HG02943 (cell line): ENCODE measurements at regions not wholly inside any gene's neighbourhood (a gene's known extent, or its start where the extent isn't known, plus 50 kb on each side); places are given as distances from the start of the nearest gene placed in this dataset.
"Not testable (repeated sequence)": the region's sequence is repeated elsewhere in the genome, so short reads cannot be mapped to it uniquely, and the experiment has no call there.

ENCODE experiments used
- ATAC-seq: cut with Tn5 transposase; IDR thresholded peaks from one replicate; pipeline ENCODE4 v1.9.1; 2021; ENCODE audit warnings: mild to moderate bottlenecking, low read depth, moderate library complexity; ENCODE audit not compliant: unreplicated experiment

DNA sequence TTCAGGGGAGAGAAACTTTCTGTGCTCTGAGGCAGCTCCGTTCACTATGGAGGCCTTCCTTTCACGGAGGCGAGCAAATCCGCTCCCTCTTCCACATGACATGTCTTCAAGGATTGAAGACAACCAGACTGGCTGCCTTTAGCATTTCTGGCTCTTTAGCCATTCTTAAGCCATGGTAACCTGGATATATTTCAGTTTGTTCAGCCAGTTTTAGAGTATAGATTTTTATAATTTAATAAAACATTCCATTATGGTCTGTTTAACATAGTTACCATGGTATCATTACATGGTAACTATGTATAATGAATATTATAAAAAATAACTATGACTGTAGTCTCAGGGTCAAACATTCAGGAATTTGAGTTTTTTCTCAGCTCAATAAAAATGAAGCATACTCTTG is 54.2 kb upstream of the NFIA start:
- no peak for ATAC-seq

DNA sequence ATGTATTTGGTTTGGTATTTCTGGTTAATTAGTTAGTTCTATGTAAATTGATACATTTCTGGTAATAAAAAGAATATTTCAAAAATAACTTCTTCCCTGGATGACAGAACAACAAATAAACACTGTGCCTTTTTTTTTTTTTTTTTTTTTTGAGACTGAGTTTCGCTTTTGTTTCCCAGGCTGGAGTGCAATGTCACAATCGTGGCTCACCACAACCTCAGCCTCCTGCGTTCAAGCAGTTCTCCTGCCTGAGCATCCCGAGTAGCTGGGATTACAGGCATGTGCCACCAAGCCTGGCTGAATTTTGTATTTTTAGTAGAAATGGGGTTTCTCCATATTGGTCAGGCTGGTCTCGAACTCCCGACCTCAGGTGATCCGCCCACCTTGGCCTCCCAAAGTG is 64.3 kb upstream of the NFIA start:
- not testable (repeated sequence) for ATAC-seq

DNA sequence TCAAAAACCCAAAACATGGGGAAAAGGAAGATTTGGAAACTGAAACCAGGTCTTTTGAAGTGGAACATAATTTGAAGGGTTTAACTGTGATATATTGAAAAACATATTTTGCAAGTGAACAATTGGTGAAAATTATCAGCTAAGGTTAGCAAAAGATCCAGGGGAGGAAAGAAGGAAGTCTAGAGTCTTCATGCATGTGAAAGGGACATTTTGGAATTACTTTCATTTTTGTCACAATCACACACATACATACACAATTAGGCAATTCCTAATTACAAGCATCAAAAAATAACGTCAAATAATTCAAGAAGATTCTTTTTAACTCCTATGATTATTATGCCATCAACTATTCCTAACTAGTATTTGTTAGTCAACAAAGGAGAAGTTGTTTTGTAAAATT is 64.7 kb upstream of the NFIA start:
- ATAC-seq: no peak

DNA sequence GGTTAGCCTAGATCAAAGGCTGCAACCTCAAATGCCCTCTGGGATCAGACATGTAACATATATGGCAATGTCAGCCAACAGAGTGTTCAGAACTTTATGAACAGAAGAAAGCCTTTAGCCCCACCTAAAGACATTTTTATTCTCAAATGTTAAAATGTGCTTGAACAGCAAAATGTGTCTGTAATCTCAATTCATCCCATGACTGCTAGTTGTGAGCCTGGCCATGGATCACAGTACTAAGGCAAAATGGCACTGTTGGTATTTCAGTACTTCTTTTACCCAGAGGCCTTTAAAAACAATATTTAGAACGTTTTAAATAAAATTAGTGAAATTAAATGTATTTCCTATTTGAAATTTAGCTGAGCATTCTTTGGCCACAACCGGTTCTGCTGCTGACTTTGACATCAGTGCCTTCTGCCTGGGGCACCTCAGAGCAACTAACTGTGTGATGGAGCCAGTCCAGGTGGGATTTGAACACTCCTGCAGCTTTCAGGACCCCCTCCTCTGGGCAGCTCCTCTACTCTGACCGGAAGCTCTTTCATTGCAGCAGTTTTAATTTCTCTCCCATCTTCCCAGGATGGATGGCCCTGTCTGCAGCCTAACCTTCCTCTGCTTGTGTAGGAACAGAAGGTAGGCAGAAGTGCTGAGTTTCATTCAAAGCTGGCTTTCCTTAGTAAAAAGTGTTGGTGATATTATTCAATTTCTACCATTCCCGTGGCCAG is 68.3 kb upstream of the NFIA start:
- no peak for ATAC-seq

DNA sequence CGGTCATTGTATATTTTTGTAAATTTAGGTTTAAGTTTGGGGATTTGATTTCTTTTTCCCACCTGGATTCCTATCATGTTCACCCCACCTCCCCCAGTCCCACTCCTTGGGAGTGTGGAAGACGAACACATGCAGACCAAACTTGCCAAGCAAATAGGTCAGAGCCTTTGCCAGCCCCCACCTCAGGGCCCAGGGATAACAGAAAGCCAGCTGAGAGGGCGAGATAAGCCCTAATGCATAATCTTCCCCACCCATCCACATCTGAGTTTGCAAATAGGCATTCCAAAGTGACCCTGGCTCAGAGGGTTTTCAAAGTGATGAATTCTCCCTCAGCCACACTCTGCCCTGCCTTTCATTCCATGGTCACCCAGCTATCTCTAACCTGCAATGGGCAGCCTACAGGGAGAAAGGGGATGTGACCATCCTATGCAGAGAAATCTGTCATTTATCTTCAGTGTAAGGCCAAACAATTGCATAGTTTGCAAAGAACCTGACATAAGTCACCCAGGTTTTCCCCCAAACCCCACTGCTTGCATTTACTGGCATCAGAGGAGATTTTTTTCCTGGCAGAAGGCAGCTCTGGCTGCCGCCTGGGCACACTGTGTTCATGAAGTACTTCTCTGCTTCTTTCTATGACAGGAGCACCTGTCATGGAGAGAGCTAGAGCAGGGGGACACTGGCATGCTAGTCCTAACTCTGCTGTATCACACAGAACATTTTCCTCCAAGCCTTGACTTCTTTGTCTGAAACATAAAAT is 69.0 kb upstream of the NFIA start:
- no peak for ATAC-seq

DNA sequence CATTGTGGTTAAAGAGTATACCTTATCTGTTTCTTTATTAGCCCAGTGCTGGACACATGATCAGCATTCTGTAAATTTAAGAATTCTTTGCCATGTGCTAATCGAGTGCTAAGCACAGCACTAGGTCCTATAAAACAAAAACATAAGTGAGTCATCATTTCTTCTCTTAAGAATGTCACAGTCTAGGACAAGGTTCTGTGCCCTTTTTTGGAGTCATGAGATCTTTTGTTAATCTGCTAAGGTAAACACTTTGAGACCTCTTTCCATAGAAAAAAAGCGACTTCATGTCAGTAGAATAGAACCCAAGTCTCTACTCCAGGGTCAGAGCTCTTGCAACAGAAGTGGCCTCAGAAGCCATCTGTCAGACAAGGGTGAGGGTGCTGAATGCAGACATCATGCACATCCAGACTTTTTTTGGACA is 70.0 kb upstream of the NFIA start:
- no peak for ATAC-seq

DNA sequence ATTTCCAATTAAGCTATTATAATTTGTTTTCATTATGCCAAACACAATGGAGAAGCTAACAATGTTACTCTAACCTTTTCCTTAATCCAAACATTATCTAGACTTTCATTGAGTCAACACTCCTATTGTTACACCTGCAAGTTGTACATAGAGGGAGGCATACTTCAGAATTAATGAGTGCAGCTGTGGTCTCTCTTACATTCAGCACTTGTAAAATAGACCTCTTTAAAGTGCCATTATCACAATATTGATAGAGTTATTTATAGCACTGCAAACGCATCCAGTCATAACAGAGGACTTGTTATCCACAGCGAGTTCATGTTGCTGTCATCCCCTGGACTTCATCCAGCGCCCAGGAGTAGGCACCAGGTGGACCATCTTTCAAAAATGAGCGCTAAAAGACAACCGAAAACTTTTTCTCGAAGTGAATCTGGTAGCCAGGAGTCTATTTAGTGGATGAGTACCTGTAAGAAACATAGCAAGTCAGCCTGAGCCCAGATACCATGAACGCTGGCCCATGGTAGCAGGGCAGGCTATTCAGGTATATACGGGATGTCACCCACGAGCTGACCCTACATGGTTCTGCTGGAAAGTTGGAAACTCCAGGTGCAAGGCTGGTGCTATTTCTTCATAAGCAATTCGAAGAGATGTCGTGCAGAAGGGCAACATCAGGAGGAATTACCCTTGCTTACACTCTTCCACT is 70.6 kb upstream of the NFIA start:
- no peak for ATAC-seq

DNA sequence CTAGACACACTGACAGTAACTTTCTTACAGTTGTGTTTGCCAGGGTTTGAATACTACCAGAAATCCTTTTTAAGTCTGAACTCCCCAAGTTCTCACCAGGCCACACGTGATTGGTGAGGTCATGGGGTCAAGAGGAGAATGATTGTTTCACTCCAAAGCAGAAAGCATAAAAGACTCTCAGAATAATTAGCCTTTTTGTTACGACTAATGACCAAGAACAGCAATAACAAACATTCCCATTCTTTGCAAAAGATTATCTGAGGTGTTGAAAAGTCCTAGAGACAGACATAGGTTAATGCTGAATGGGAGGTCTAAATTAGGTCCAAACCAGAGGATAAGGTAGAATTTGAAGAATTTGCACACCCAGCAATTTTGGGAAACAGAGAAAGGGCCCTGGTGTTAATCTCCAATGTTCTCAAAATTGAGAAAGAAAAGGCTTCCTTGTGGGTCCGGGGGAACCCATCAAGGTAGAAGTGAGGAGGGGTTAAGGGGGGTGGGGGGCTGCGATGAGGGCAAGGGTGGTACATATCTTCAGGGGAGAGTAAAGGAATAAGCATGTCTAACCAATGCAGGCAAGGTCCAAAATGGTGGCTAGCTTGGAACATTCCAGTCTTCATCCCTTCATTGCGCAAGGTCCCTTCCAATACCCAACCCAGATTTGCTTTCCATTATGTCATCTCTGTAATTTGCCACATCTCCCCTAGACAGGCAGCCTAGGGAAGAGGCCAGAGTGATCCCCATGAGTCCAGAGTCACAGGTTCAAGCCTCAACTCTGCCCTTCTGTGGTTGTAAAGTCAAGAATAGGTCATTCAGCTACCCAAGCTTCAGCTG is 74.6 kb upstream of the NFIA start:
- no peak for ATAC-seq

DNA sequence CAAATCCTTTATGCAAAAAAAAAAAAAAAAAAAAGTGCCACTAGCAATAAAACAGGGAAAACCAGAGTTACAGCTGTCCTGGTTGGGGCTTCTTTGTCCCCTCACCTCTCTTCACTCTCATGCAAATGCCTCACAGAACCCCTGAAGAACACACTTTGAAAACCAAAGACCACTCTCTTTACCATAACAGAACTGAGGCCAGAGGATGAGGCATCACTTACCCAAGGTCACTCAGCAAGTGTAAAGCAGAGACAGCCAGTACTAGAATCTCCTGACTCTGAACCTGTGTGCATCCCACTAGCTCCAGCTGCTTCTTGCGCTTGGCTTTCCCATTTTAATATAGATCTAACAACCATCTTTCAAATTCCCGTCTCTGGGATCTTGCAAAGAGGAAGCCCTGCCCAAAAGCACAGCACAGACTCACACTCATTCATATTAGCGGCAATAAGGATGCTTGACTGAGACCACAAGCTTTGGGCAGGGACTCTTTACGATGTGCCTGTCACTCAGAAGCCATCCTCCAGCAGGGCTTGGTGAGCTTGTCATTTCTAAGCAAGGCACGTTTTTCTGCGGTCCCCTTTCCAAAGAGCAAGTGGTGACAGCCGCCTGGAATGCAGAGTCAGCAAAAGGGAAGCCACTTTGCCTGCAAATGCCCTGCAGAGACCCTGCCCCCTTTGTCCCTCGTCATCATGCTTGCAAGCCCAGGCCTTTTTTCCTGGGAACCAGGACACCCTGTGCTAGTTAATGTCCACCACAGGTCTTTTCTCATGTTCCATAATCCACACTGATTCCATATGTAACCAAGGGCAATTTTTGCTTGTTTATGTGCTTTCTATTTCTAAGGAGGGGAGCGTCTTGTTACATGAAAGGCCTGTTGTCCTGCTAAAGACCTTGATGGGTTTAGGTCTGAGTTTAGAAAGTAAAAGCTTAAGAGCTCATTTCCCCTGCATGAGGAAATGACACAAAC is 76.5 kb upstream of the NFIA start:
- no peak for ATAC-seq

DNA sequence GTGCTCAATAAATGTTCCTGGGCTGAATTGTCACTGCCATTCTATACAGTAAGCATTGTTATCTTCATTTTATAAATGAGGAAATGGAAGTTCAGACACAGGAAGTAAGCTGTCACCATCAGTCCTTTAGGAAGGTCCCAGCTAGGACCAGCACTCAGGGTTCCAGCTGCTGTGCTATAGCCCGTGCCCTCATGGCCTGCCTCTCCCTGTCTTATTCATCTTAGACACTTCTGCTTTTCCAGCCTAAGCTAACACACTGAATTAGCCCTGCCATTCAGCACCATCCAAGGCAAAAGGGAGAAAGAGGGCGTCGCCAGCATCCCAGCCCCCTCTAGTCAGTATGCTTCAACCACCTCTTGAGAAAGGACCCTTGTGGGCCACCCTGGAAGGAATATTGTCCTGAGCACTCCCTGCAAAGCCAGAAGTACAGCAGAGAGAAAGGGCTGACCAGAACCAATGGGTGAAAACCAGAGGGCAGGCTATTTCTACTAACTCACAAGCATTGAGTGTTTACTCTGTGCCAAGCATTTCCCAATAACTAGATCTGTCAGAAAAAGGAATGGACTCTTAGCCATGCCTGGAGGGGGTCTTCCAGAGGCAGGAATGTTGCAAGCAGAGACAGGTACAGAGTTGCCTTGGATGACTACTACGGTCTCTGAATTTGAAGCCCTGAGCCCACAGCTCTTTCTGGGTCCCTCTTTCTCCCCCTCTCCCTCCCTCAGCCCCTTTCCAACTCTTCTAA is 77.9 kb upstream of the NFIA start:
- no peak for ATAC-seq

DNA sequence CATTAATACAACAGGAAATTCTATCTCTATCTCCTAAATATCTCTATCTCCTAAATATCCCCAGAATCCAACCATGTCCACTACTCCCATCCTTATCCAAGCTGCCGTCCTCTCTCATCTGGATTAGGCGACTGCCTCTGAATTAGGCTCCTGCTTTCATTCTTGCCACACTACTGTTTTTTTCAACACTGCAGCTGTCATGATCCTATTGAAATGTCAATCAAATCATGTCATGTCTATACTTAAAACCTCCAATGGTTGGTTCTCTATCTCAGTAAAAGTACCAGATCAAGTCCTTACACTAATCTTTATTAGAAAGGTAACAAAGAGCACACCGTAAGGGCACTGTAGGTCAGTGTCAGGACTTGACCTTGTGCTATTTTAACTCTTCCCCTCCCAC is 82.0 kb upstream of the NFIA start:
- ATAC-seq: no peak

DNA sequence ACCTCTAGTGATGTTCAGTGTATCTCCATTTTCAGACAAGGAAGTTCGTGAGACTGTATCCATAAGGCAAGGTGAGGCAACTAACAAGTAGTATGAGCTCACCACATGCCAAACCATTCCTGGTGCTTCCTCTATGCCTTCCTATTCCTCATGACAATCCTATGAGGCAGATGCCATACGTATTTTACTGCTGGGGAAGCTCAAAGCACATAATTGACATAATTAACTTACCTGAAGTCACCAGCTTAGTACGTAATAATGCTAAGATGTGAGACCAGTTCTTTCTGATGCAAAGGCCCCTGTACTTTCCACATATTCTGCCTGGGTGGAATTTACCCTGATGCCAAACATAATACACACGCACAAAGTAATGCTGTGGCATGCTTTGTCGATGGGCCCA is 83.6 kb upstream of the NFIA start:
- no peak for ATAC-seq

DNA sequence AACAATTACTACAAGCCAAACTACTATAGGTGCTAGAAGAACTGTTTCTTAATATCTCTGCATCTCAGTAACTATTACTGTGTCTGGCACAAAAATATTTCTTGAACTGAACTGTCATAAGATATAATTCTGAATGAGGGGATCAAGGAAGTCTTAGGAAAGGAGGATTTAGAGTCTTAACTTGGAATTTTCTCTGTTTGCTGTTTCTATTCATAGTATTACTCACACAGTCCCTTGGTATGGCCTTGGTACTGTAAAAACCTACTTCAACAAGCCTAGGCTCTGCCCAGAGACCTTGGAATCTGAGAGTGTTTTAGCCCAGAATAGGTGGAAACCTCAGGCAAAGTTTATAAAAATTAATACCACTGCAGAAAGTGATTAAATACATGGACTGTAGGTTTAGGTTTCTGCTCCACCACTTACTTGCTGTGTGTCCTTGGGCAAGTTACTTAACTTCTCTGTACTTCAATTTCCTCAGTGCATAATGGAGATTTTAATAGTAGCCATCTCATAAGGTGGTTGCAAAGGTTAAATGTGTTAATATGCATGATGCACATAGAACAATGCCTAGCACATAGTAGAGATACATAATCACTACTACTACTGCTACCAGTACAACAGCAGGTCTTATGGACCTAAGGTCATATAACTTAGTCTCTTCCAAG is 87.4 kb upstream of the NFIA start:
- ATAC-seq: no peak

DNA sequence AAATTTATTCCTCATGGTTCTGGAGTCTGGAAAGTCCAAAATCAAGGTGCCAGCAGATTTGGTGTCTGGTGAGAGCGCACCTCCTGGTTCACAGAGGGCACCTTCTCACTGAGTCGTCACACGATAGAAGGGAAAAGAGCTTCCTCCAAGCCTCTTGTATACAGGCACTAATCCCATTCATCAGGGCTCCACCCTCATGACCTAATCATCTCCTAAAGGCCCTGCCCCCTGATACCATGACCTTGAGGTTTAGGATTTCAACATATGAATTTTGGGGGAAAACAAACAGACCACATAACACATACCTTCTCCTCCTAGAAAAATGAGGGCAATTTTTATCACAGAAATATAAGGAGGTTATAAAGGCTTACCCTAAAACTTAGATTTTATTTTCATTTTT is 88.0 kb upstream of the NFIA start:
- no peak for ATAC-seq

DNA sequence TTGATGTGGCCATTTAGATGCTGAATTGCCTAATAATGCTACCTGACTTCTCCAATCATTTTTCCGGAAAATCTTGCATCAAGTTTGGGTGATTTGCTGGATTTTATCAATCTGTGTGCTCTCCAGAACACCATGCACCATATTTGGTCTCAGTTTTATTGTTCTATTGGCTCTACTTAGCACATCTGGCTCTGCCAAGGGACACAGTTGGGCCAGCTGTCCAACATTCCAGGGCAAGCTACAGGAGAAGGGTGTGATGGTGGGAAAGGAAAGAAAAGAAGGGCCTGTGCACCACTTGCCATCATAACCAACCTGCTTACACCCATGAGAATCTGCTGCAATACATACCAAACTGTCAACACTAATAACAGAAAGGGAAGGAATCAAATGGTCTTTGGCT is 90.2 kb upstream of the NFIA start:
- no peak for ATAC-seq

DNA sequence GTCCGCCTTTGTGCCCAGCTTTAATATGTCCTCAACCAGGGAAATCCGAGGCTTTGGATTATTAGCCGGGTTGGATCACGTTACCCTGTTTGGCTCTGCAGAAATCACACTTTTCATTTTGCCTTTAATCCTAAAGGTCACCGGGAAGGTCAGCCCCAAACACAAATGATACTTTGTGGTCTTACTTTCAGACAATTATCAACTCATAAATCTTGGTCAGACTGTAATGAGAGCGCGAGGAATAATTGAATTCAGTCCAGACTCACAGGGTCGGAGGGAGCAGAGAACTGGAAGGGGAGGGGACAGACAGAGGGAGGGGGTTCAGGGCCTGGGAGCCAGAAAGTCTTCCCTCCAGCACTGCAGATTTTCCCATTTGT is 91.7 kb upstream of the NFIA start:
- no peak for ATAC-seq

DNA sequence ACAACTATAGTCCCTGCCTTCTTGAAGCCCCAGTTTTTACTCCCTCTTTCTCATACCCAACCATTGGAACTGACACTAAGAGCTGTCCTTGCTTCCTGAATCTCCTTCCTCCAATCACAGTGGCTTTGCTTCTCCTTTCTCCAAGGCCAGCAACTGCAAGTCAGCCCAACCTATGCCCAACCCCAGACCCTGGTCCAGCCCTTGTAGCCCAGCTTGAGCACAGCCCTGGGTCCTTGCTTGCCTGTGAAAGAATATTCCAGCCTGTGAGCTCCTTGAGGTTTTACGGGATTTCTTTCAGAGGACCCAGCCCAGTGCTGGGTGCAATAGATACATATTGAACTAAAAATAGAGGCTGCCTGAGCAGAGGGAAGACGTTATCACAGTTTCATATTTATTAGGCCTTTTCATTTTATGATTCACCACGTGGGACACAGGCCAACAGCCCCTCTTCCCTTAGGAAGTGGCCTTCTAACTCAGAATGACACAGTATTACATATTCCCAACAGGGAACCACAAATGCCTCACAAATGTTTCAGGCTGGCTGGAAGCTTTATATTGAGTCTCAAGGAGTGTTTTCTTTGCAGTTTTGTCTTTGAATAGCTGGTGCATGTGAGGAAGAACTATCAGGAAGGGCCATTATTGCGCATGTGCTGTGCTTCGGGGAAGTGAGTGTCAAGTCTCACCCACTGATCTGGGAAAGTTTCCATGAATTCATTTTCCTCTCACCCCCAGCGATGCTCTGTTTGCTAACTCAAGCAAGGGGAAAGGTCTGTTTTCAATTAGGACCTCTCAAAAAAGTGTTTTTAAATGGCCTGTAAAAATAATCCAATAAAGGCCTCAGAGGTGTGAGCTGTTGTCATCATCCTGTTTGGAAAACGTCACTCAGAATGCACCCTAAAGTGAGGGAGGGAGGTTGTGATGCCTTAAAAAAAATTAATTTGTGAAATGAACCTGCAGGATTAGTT is 92.3 kb upstream of the NFIA start:
- no peak for ATAC-seq
